Liver (tissue), 3 donors: ENCODE measurements at regions not wholly inside any gene's neighbourhood (a gene's known extent, or its start where the extent isn't known, plus 50 kb on each side); places are given as distances from the start of the nearest gene placed in this dataset.

Experiments used
- FOXA1 ChIP-seq: IDR thresholded peaks from 2 replicates; pipeline ENCODE4 v1.6.1; 2016; ENCODE audit warnings: antibody characterized with exemption
- HNF4G ChIP-seq: IDR thresholded peaks from 2 replicates; pipeline ENCODE4 v1.6.1; 2016; ENCODE audit warnings: antibody characterized with exemption
- JUND ChIP-seq, 2 donors: IDR thresholded peaks; 2 replicates each; pipeline ENCODE4 v1.6.1; 2016; ENCODE audit warnings: antibody characterized with exemption in 2 of 2
- RAD21 ChIP-seq, 2 donors: IDR thresholded peaks; 2 replicates each; pipeline ENCODE4 v1.6.1; 2016; ENCODE audit warnings: antibody characterized with exemption in 2 of 2, mild to moderate bottlenecking in 2 of 2
- RXRA ChIP-seq, 2 donors: IDR thresholded peaks; 2 replicates each; pipeline ENCODE4 v1.6.1; 2017 to 2018; ENCODE audit warnings: antibody characterized with exemption in 2 of 2, mild to moderate bottlenecking in 1 of 2
- TAF1 ChIP-seq: conservative IDR thresholded peaks from 2 replicates; pipeline ENCODE4 v1.6.1; 2016; ENCODE audit warnings: antibody characterized with exemption, mild to moderate bottlenecking
- YY1 ChIP-seq: IDR thresholded peaks from 2 replicates; pipeline ENCODE4 v1.6.1; 2016; ENCODE audit warnings: antibody characterized with exemption, mild to moderate bottlenecking
- TF ChIP-seq, protein P1 (sequence below): IDR thresholded peaks from 2 replicates; pipeline ENCODE4 v1.6.1; 2016; ENCODE audit warnings: antibody characterized with exemption, mild to moderate bottlenecking
- TF ChIP-seq, protein P2 (sequence below): IDR thresholded peaks from 2 replicates; pipeline ENCODE4 v1.6.1; 2016; ENCODE audit warnings: antibody characterized with exemption
- TF ChIP-seq, protein P3 (sequence below): fragments of 150-350 bp; IDR thresholded peaks from 2 replicates; pipeline ENCODE4 v1.5.1; 2017; ENCODE audit warnings: improper control_type of control experiment, low read depth, low read length; ENCODE audit not compliant: missing input control
- TF ChIP-seq, protein P4 (sequence below): IDR thresholded peaks from 2 replicates; pipeline ENCODE4 v1.6.1; 2016; ENCODE audit warnings: antibody characterized with exemption
- donor health status: healthy.
- donor health status: healthy.

DNA sequence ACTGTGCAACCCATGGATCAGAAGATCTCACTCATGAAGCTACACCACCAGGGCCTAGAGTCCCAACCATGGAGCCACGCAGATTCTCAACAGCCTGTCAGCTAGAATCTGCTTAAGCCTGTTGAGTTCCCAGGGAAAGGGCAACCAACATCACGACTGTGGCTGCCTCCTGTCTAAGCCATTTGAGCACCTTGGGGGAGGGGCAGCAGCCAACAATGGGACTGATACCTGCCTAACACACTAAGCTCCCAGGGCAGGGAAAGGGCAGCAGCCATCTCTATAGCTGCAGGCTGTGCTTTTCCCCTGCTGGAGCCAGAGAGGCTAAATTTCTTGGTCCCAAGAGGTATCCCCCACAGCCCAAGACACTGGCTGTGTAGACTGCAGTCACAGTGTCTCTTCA, 96.5 kb upstream of the TCEAL2 start:
- TF ChIP-seq, protein P1, sequence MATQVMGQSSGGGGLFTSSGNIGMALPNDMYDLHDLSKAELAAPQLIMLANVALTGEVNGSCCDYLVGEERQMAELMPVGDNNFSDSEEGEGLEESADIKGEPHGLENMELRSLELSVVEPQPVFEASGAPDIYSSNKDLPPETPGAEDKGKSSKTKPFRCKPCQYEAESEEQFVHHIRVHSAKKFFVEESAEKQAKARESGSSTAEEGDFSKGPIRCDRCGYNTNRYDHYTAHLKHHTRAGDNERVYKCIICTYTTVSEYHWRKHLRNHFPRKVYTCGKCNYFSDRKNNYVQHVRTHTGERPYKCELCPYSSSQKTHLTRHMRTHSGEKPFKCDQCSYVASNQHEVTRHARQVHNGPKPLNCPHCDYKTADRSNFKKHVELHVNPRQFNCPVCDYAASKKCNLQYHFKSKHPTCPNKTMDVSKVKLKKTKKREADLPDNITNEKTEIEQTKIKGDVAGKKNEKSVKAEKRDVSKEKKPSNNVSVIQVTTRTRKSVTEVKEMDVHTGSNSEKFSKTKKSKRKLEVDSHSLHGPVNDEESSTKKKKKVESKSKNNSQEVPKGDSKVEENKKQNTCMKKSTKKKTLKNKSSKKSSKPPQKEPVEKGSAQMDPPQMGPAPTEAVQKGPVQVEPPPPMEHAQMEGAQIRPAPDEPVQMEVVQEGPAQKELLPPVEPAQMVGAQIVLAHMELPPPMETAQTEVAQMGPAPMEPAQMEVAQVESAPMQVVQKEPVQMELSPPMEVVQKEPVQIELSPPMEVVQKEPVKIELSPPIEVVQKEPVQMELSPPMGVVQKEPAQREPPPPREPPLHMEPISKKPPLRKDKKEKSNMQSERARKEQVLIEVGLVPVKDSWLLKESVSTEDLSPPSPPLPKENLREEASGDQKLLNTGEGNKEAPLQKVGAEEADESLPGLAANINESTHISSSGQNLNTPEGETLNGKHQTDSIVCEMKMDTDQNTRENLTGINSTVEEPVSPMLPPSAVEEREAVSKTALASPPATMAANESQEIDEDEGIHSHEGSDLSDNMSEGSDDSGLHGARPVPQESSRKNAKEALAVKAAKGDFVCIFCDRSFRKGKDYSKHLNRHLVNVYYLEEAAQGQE: no peak
- TF ChIP-seq, protein P2, sequence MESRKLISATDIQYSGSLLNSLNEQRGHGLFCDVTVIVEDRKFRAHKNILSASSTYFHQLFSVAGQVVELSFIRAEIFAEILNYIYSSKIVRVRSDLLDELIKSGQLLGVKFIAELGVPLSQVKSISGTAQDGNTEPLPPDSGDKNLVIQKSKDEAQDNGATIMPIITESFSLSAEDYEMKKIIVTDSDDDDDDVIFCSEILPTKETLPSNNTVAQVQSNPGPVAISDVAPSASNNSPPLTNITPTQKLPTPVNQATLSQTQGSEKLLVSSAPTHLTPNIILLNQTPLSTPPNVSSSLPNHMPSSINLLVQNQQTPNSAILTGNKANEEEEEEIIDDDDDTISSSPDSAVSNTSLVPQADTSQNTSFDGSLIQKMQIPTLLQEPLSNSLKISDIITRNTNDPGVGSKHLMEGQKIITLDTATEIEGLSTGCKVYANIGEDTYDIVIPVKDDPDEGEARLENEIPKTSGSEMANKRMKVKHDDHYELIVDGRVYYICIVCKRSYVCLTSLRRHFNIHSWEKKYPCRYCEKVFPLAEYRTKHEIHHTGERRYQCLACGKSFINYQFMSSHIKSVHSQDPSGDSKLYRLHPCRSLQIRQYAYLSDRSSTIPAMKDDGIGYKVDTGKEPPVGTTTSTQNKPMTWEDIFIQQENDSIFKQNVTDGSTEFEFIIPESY: no peak
- TF ChIP-seq, protein P3, sequence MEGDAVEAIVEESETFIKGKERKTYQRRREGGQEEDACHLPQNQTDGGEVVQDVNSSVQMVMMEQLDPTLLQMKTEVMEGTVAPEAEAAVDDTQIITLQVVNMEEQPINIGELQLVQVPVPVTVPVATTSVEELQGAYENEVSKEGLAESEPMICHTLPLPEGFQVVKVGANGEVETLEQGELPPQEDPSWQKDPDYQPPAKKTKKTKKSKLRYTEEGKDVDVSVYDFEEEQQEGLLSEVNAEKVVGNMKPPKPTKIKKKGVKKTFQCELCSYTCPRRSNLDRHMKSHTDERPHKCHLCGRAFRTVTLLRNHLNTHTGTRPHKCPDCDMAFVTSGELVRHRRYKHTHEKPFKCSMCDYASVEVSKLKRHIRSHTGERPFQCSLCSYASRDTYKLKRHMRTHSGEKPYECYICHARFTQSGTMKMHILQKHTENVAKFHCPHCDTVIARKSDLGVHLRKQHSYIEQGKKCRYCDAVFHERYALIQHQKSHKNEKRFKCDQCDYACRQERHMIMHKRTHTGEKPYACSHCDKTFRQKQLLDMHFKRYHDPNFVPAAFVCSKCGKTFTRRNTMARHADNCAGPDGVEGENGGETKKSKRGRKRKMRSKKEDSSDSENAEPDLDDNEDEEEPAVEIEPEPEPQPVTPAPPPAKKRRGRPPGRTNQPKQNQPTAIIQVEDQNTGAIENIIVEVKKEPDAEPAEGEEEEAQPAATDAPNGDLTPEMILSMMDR: no peak
- TF ChIP-seq FOXA1 (no peak), RXRA (IDR thresholded peaks at IDR 0.05) (no peak), JUND (IDR thresholded peaks at IDR 0.05) (no peak), RAD21 (IDR thresholded peaks at IDR 0.05) (no peak), YY1 (no peak), HNF4G (no peak), TAF1 (no peak)
- TF ChIP-seq, protein P4, sequence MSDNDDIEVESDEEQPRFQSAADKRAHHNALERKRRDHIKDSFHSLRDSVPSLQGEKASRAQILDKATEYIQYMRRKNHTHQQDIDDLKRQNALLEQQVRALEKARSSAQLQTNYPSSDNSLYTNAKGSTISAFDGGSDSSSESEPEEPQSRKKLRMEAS: no peak
